Endodermal cell (in vitro differentiated cells): ENCODE measurements at regions not wholly inside any gene's neighbourhood (a gene's known extent, or its start where the extent isn't known, plus 50 kb on each side); places are given as distances from the start of the nearest gene placed in this dataset.

Experiments used
- DNase-seq: peaks from one replicate; pipeline ENCODE4 v3.0.0-alpha.2; 2017
- H3K27ac ChIP-seq: 2 replicates; pipeline ENCODE4 v1.5.1; 2013; ENCODE audit warnings: mild to moderate bottlenecking, low read depth, low read length, moderate library complexity
- H3K27me3 ChIP-seq: 2 replicates; pipeline ENCODE4 v1.6.1; 2013; ENCODE audit warnings: mild to moderate bottlenecking, low read length, moderate library complexity; ENCODE audit not compliant: insufficient read depth, control insufficient read depth, poor library complexity, severe bottlenecking
- H3K36me3 ChIP-seq: 2 replicates; pipeline ENCODE4 v1.7.0; 2013; ENCODE audit warnings: mild to moderate bottlenecking, low read length, moderate library complexity; ENCODE audit not compliant: control insufficient read depth, insufficient read depth
- H3K4me1 ChIP-seq: one replicate; pipeline ENCODE4 v1.7.0; 2013; ENCODE audit warnings: low read length; ENCODE audit not compliant: control insufficient read depth, insufficient read depth
- H3K4me3 ChIP-seq: 2 replicates; pipeline ENCODE4 v1.5.1; 2013; ENCODE audit warnings: mild to moderate bottlenecking, low read length, moderate library complexity
- H3K9ac ChIP-seq: 2 replicates; pipeline ENCODE4 v1.6.1; 2013; ENCODE audit warnings: mild to moderate bottlenecking, low read length, moderate library complexity; ENCODE audit not compliant: poor library complexity, severe bottlenecking; ENCODE audit errors: extremely low read depth
- H3K9me3 ChIP-seq: 2 replicates; pipeline ENCODE4 v1.6.1; 2013; ENCODE audit warnings: mild to moderate bottlenecking, low read length, moderate library complexity; ENCODE audit not compliant: control insufficient read depth
- H3K27ac Mint-ChIP-seq: 2 replicates; pipeline ENCODE4 v1.8.0; 2020; ENCODE audit warnings: mixed read lengths
- H3K27me3 Mint-ChIP-seq: 2 replicates; pipeline ENCODE4 v1.8.0; 2021; ENCODE audit warnings: mild to moderate bottlenecking, mixed read lengths; ENCODE audit not compliant: insufficient read depth
- H3K36me3 Mint-ChIP-seq: 2 replicates; pipeline ENCODE4 v1.8.0; 2020; ENCODE audit warnings: low read depth, mixed read lengths
- H3K4me1 Mint-ChIP-seq: 2 replicates; pipeline ENCODE4 v1.8.0; 2020; ENCODE audit warnings: mixed read lengths
- H3K4me3 Mint-ChIP-seq: 2 replicates; pipeline ENCODE4 v1.8.0; 2020; ENCODE audit warnings: mild to moderate bottlenecking, moderate library complexity, mixed read lengths
- H3K9me3 Mint-ChIP-seq: 2 replicates; pipeline ENCODE4 v1.8.0; 2020; ENCODE audit warnings: mild to moderate bottlenecking, mixed read lengths
- WGBS, 2 experiments: methylation state at CpG; one replicate each; pipeline versions ENCODE4 v1.1.5 to v1.1.7; 2013; ENCODE audit warnings: missing lambda C conversion rate in 2 of 2, mixed read lengths in 1 of 2; ENCODE audit not compliant: insufficient coverage in 1 of 2, insufficient read length in 1 of 2; 5-methylcytosine and 5-hydroxymethylcytosine counted together
- TF ChIP-seq, protein P1 (sequence below): fragments of 200-600 bp; sonication (generic); conservative IDR thresholded peaks from 2 replicates; pipeline ENCODE4 v1.5.0; 2021; ENCODE audit warnings: antibody characterized with exemption, mild to moderate bottlenecking

GRCh38 chr1:5686195-5686594, 306.0 kb downstream of the NPHP4 start:
- H3K4me1 ChIP-seq = peaks cover 11% of the 10 kb centered on the region
- peaks cover 5% of the 10 kb centered on the region for H3K9me3 ChIP-seq
- Mint-ChIP-seq H3K4me1 (peaks cover 30% of the 10 kb centered on the region), H3K9me3 (peaks cover 3% of the 10 kb centered on the region), H3K4me3 (no peak overlapping the region), H3K27me3 (peaks cover 2% of the 10 kb centered on the region), H3K36me3 (no peaks in the 10 kb centered on the region), H3K27ac (no peak overlapping the region)
- WGBS, 2 experiments = 89 to 90% methylated on average over 1 of the region's 1 CpG
- no peak overlapping the region for H3K27ac ChIP-seq
- no peaks in the 10 kb centered on the region for H3K27me3 ChIP-seq
- H3K36me3 ChIP-seq = no peaks in the 10 kb centered on the region
- TF ChIP-seq, protein P1, sequence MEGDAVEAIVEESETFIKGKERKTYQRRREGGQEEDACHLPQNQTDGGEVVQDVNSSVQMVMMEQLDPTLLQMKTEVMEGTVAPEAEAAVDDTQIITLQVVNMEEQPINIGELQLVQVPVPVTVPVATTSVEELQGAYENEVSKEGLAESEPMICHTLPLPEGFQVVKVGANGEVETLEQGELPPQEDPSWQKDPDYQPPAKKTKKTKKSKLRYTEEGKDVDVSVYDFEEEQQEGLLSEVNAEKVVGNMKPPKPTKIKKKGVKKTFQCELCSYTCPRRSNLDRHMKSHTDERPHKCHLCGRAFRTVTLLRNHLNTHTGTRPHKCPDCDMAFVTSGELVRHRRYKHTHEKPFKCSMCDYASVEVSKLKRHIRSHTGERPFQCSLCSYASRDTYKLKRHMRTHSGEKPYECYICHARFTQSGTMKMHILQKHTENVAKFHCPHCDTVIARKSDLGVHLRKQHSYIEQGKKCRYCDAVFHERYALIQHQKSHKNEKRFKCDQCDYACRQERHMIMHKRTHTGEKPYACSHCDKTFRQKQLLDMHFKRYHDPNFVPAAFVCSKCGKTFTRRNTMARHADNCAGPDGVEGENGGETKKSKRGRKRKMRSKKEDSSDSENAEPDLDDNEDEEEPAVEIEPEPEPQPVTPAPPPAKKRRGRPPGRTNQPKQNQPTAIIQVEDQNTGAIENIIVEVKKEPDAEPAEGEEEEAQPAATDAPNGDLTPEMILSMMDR = no peak
- H3K4me3 ChIP-seq = no peak overlapping the region
- H3K9ac ChIP-seq = no peak overlapping the region
- no peak for DNase-seq

DNA sequence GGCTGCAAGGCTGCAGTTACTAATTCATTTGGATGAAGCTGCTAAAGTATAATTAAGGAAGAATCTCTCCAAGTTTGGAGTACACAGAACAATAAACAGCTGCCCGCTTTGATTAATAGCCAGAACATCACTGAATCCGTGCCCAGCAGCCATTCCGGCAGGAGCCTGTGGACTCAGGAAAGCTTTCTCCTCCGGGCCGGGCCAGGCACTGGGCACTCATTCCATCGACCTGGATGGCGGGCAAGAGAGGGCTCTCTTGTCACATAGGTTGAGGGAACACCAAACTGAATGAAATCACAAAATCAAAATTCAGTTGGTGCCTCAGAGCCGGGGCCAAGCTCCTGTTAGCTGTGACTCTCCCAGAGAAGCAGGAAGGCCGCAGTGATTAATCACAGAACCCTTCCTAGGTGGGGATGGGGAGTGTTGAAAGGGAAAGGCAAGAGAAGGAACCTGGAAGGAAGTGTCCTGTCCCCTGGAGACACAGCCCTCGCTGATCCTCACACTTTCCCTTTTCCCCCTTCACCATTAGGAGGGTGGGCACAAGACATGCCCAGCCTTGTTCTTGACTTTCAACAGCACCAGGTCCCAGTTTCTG, 306.7 kb downstream of the NPHP4 start:
- Histone ChIP-seq H3K27me3 (no peaks in the 10 kb centered on the region), H3K36me3 (no peaks in the 10 kb centered on the region), H3K4me1 (peaks cover 10% of the 10 kb centered on the region), H3K9me3 (peaks cover 5% of the 10 kb centered on the region), H3K27ac (no peak overlapping the region), H3K9ac (no peak overlapping the region), H3K4me3 (no peak overlapping the region)
- Mint-ChIP-seq H3K4me1 (peaks cover 24% of the 10 kb centered on the region), H3K36me3 (no peaks in the 10 kb centered on the region), H3K27ac (no peak overlapping the region), H3K9me3 (peaks cover 3% of the 10 kb centered on the region), H3K27me3 (peaks cover 2% of the 10 kb centered on the region), H3K4me3 (no peak overlapping the region)
- TF ChIP-seq, protein P1 = no peak
- no peak for DNase-seq
- WGBS, 2 experiments = 91 to 94% methylated on average over 7 to 10 of the region's 10 CpGs

- no peak for DNase-seq
- H3K4me1 Mint-ChIP-seq = peaks cover 16% of the 10 kb centered on the region
- Histone ChIP-seq H3K4me3 (no peak overlapping the region), H3K9ac (no peak overlapping the region), H3K36me3 (no peaks in the 10 kb centered on the region), H3K4me1 (peaks cover 4% of the 10 kb centered on the region), H3K27me3 (no peaks in the 10 kb centered on the region), H3K9me3 (peaks cover 5% of the 10 kb centered on the region), H3K27ac (no peak overlapping the region)
- peaks cover 3% of the 10 kb centered on the region for H3K9me3 Mint-ChIP-seq
- peaks cover 2% of the 10 kb centered on the region for H3K27me3 Mint-ChIP-seq
- WGBS, 2 experiments = 90 to 100% methylated on average over 3 to 11 of the region's 11 CpGs
- no peak overlapping the region for H3K27ac Mint-ChIP-seq
- H3K4me3 Mint-ChIP-seq = no peak overlapping the region
- TF ChIP-seq, protein P1 = no peak
- no peaks in the 10 kb centered on the region for H3K36me3 Mint-ChIP-seq
These were observed 307.4 kb downstream of the NPHP4 start for GRCh38 chr1:5684791-5685190.
